Esophagus squamous epithelium (tissue), 5 donors: ENCODE measurements at regions not wholly inside any gene's neighbourhood (a gene's known extent, or its start where the extent isn't known, plus 50 kb on each side); places are given as distances from the start of the nearest gene placed in this dataset.

ENCODE experiments used
- DNase-seq: peaks from one replicate; lab custom pipeline; 2025; lab: John Stamatoyannopoulos, UW
- H3K27ac ChIP-seq, 4 donors: fragments of 200-600 bp; sonication (generic); one replicate each; pipeline ENCODE4 v1.5.1; 2016 to 2019; ENCODE audit warnings: mild to moderate bottlenecking in 1 of 4
- H3K27me3 ChIP-seq, 4 donors: fragments of 200-600 bp; sonication (generic); 1 replicate in 3 of 4; 2 replicates in 1 of 4; pipeline versions ENCODE4 v1.5.1 to v1.6.0; 2017 to 2021; ENCODE audit warnings: antibody characterized with exemption in 1 of 4
- H3K36me3 ChIP-seq, 3 donors: fragments of 200-600 bp; sonication (generic); one replicate each; pipeline ENCODE4 v1.5.1; 2016 to 2019
- H3K4me1 ChIP-seq, 3 donors: fragments of 200-600 bp; sonication (generic); one replicate each; pipeline ENCODE4 v1.5.1; 2017 to 2019
- H3K4me3 ChIP-seq, 4 donors: fragments of 200-600 bp; sonication (generic); 1 replicate in 3 of 4; 2 replicates in 1 of 4; pipeline ENCODE4 v1.5.1; 2016 to 2019; ENCODE audit warnings: mild to moderate bottlenecking in 2 of 4, moderate library complexity in 1 of 4
- H3K9me3 ChIP-seq, 3 donors: fragments of 200-600 bp; sonication (generic); one replicate each; pipeline ENCODE4 v1.5.1; 2016 to 2019
- CTCF ChIP-seq, 6 experiments: fragments of 450-650 bp in 4 of 6; fragments of 200-600 bp in 2 of 6; sonication (generic) in 2 of 6; IDR thresholded peaks; one replicate each; pipeline ENCODE4 v1.5.1; 2016 to 2019; ENCODE audit warnings: antibody characterized with exemption in 6 of 6, mild to moderate bottlenecking in 4 of 6, moderate library complexity in 4 of 6
- POLR2A ChIP-seq, 4 donors: fragments of 450-650 bp; IDR thresholded peaks; one replicate each; pipeline ENCODE4 v1.6.1; 2017; ENCODE audit warnings: antibody characterized with exemption in 4 of 4, mild to moderate bottlenecking in 4 of 4, moderate library complexity in 3 of 4
- WGBS, 2 donors: methylation state at CpG; one replicate each; pipeline ENCODE4 v1.1.5; 2018; 5-methylcytosine and 5-hydroxymethylcytosine counted together
- intact Hi-C: fragments of 100-400 bp; cut with DNase I; formaldehyde crosslinking; loops from one replicate; pipeline ENCODE4 v1.15.0; 2022
- donor health status: DM: yes; HTN: yes; CAD: no.

GRCh38 chr4:141826260-141826659, 189.9 kb downstream of the IL15 start:
- Histone ChIP-seq H3K27ac (no peak overlapping the region), H3K4me3 (no peak overlapping the region), H3K4me1 (no peaks in the 10 kb centered on the region), H3K27me3 (no peaks in the 10 kb centered on the region), H3K36me3 (no peaks in the 10 kb centered on the region), H3K9me3 (no peaks in the 10 kb centered on the region)
- 65 to 71% methylated on average over 1 of the region's 1 CpG for WGBS, 2 donors
- intact Hi-C loops: no loop called here
- DNase-seq: no peak
- TF ChIP-seq CTCF (IDR thresholded peaks at IDR 0.05): no peak
- TF ChIP-seq POLR2A (IDR thresholded peaks at IDR 0.05): no peak

- Histone ChIP-seq H3K36me3 (no peaks in the 10 kb centered on the region), H3K27me3 (no peaks in the 10 kb centered on the region), H3K4me1 (no peaks in the 10 kb centered on the region), H3K4me3 (no peak overlapping the region), H3K27ac (no peak overlapping the region), H3K9me3 (peaks cover 0 to 7% (median 0%) of the 10 kb centered on the region in 3 donors)
- WGBS, 2 donors: 83 to 92% methylated on average over 4 of the region's 4 CpGs
- intact Hi-C loops: no loop called here
- TF ChIP-seq POLR2A (IDR thresholded peaks at IDR 0.05) (no peak), CTCF (IDR thresholded peaks at IDR 0.05) (no peak)
- DNase-seq: no peak
Observed at GRCh38 chr4:141833209-141833608, 196.8 kb downstream of the IL15 start.

- WGBS, 2 donors: 87 to 92% methylated on average over 8 to 9 of the region's 9 CpGs
- no peak for DNase-seq
- Histone ChIP-seq H3K36me3 (no peaks in the 10 kb centered on the region), H3K27me3 (no peaks in the 10 kb centered on the region), H3K27ac (no peak overlapping the region), H3K4me1 (no peaks in the 10 kb centered on the region), H3K4me3 (no peak overlapping the region), H3K9me3 (no peaks in the 10 kb centered on the region)
- intact Hi-C loops: no loop called here
- TF ChIP-seq CTCF (IDR thresholded peaks at IDR 0.05): no peak
- TF ChIP-seq POLR2A (IDR thresholded peaks at IDR 0.05): no peak
Observed at GRCh38 chr4:141840299-141840986, 204.1 kb downstream of the IL15 start.

- Histone ChIP-seq H3K4me1 (peaks cover 0 to 8% (median 0%) of the 10 kb centered on the region in 3 donors), H3K36me3 (no peaks in the 10 kb centered on the region), H3K9me3 (no peaks in the 10 kb centered on the region), H3K27ac (no peak overlapping the region), H3K4me3 (no peak overlapping the region), H3K27me3 (no peaks in the 10 kb centered on the region)
- TF ChIP-seq CTCF (IDR thresholded peaks at IDR 0.05): no peak
- TF ChIP-seq POLR2A (IDR thresholded peaks at IDR 0.05): no peak
- DNase-seq: no peak
- intact Hi-C loops: no loop called here
- WGBS, 2 donors: 52 to 65% methylated on average over 2 of the region's 2 CpGs
Observed at GRCh38 chr4:141843136-141843535, 206.8 kb downstream of the IL15 start.

- intact Hi-C loops: no loop called here
- Histone ChIP-seq H3K4me3 (no peak overlapping the region), H3K36me3 (no peaks in the 10 kb centered on the region), H3K27me3 (no peaks in the 10 kb centered on the region), H3K4me1 (peaks cover 0 to 15% (median under 1%) of the 10 kb centered on the region in 3 donors), H3K27ac (no peak overlapping the region), H3K9me3 (no peaks in the 10 kb centered on the region)
- TF ChIP-seq POLR2A (IDR thresholded peaks at IDR 0.05): no peak
- TF ChIP-seq CTCF (IDR thresholded peaks at IDR 0.05): no peak
- no peak for DNase-seq
Observed at GRCh38 chr4:141845901-141846300, 209.5 kb downstream of the IL15 start.
